SH-SY5Y (cell line): ENCODE measurements at regions not wholly inside any gene's neighbourhood (a gene's known extent, or its start where the extent isn't known, plus 50 kb on each side); places are given as distances from the start of the nearest gene placed in this dataset.

Experiments
- GATA2 ChIP-seq: IDR thresholded peaks from 2 replicates; pipeline ENCODE4 v1.6.1; 2011; ENCODE audit warnings: mild to moderate bottlenecking, low read depth, low read length
- GATA3 ChIP-seq: IDR thresholded peaks from 2 replicates; pipeline ENCODE4 v1.6.1; 2011; ENCODE audit warnings: low read depth, mild to moderate bottlenecking, low read length, moderate library complexity

- TF ChIP-seq GATA3 (no peak), GATA2 (no peak)
Observed at GRCh38 chr12:59070322-59070933, 150.1 kb upstream of the LRIG3 start.
